ENCODE measurements at regions not wholly inside any gene's neighbourhood (a gene's known extent, or its start where the extent isn't known, plus 50 kb on each side); places are given as distances from the start of the nearest gene placed in this dataset.

- TF ChIP-seq, protein P1, sequence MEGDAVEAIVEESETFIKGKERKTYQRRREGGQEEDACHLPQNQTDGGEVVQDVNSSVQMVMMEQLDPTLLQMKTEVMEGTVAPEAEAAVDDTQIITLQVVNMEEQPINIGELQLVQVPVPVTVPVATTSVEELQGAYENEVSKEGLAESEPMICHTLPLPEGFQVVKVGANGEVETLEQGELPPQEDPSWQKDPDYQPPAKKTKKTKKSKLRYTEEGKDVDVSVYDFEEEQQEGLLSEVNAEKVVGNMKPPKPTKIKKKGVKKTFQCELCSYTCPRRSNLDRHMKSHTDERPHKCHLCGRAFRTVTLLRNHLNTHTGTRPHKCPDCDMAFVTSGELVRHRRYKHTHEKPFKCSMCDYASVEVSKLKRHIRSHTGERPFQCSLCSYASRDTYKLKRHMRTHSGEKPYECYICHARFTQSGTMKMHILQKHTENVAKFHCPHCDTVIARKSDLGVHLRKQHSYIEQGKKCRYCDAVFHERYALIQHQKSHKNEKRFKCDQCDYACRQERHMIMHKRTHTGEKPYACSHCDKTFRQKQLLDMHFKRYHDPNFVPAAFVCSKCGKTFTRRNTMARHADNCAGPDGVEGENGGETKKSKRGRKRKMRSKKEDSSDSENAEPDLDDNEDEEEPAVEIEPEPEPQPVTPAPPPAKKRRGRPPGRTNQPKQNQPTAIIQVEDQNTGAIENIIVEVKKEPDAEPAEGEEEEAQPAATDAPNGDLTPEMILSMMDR (conservative IDR thresholded peaks at IDR 0.05; ENCODE audit: low read depth, low read length) = no peak
- no peak for TF ChIP-seq RCOR1 (IDR thresholded peaks at IDR 0.05; ENCODE audit: insufficient replicate concordance, low read length)
These were observed 123.8 kb upstream of the SDK1 start for GRCh38 chr7:3177271-3177670.
